HG03139 (cell line): ENCODE measurements at regions not wholly inside any gene's neighbourhood (a gene's known extent, or its start where the extent isn't known, plus 50 kb on each side); places are given as distances from the start of the nearest gene placed in this dataset.
"Not testable (repeated sequence)": the region's sequence is repeated elsewhere in the genome, so short reads cannot be mapped to it uniquely, and the experiment has no call there.

Source experiments
- ATAC-seq: cut with Tn5 transposase; IDR thresholded peaks from one replicate; pipeline ENCODE4 v1.9.1; 2021; ENCODE audit not compliant: unreplicated experiment

GRCh38 chr3:124354150-124354549 lies 362.2 kb upstream of the ROPN1 start:
- ATAC-seq, result no peak

- no peak for ATAC-seq
Measured at GRCh38 chr3:124358156-124358555, 366.2 kb upstream of the ROPN1 start.

GRCh38 chr3:124360155-124360554 lies 368.2 kb upstream of the ROPN1 start:
- ATAC-seq, result no peak

GRCh38 chr3:124360563-124360962 lies 368.6 kb upstream of the ROPN1 start:
- ATAC-seq, result no peak

GRCh38 chr3:124361566-124361965 lies 368.7 kb upstream of the UMPS start:
- ATAC-seq, result no peak

GRCh38 chr3:124362455-124362854 lies 367.8 kb upstream of the UMPS start:
- no peak for ATAC-seq

GRCh38 chr3:124363476-124363875 lies 366.8 kb upstream of the UMPS start:
- no peak for ATAC-seq

GRCh38 chr3:124364317-124365020 lies 365.8 kb upstream of the UMPS start:
- no peak for ATAC-seq

- not testable (repeated sequence) for ATAC-seq
Measured at GRCh38 chr3:124366655-124367054, 363.6 kb upstream of the UMPS start.

GRCh38 chr3:124372775-124373174 lies 357.5 kb upstream of the UMPS start:
- ATAC-seq, result no peak

- ATAC-seq, result no peak
Measured at GRCh38 chr3:124373524-124373923, 356.7 kb upstream of the UMPS start.

GRCh38 chr3:124374583-124374982 lies 355.7 kb upstream of the UMPS start:
- no peak for ATAC-seq

GRCh38 chr3:124381575-124382333 lies 348.5 kb upstream of the UMPS start:
- ATAC-seq, result no peak

- no peak for ATAC-seq
Measured at GRCh38 chr3:124383051-124383450, 347.2 kb upstream of the UMPS start.

GRCh38 chr3:124383846-124384466 lies 346.3 kb upstream of the UMPS start:
- ATAC-seq, result no peak

GRCh38 chr3:124384527-124384926 lies 345.7 kb upstream of the UMPS start:
- ATAC-seq, result no peak

- no peak for ATAC-seq
Measured at GRCh38 chr3:124385996-124386395, 344.3 kb upstream of the UMPS start.

- ATAC-seq, result no peak
Measured at GRCh38 chr3:124386996-124387595, 343.2 kb upstream of the UMPS start.

- no peak for ATAC-seq
Measured at GRCh38 chr3:124391774-124392173, 338.5 kb upstream of the UMPS start.

GRCh38 chr3:124393340-124393739 lies 336.9 kb upstream of the UMPS start:
- no peak for ATAC-seq

- ATAC-seq, result no peak
Measured at GRCh38 chr3:124395162-124395561, 335.1 kb upstream of the UMPS start.
